ENCODE measurements at regions not wholly inside any gene's neighbourhood (a gene's known extent, or its start where the extent isn't known, plus 50 kb on each side); places are given as distances from the start of the nearest gene placed in this dataset.

GRCh38 chr5:145162626-145163025, 672.5 kb downstream of the PRELID2 start (continued):
- no peak for TF ChIP-seq ZNF462 (CRISPR knock-in tag; IDR thresholded peaks at IDR 0.05)
- no peak for TF ChIP-seq POLR2AphosphoS5 (IDR thresholded peaks at IDR 0.05; ENCODE audit: low read depth)
- no peak for TF ChIP-seq ZNF331 (CRISPR knock-in tag; IDR thresholded peaks at IDR 0.05; ENCODE audit: low read depth)
- no peak for TF ChIP-seq EZH2phosphoT487 (IDR thresholded peaks at IDR 0.05; ENCODE audit: unreplicated experiment)
- TF ChIP-seq ZNF114 (CRISPR knock-in tag; IDR thresholded peaks at IDR 0.05): no peak
- no peak for TF ChIP-seq STAT1 (IDR thresholded peaks at IDR 0.05; ENCODE audit: unreplicated experiment)

- H3K4me1 ChIP-seq (ENCODE audit: insufficient read depth): peaks cover 27% of the 10 kb centered on the region
- H3K36me3 Mint-ChIP-seq (ENCODE audit: low read depth): no peaks in the 10 kb centered on the region
- H3K4me3 ChIP-seq: no peak overlapping the region
- no peak overlapping the region for H3K27ac ChIP-seq (ENCODE audit: low read depth)
- H3K4me2 ChIP-seq: no peak overlapping the region
- H3K79me2 ChIP-seq (replicated peaks; ENCODE audit: insufficient read depth): no peaks in the 10 kb centered on the region
- ATAC-seq: no peak
- no peaks in the 10 kb centered on the region for H3K36me3 ChIP-seq (ENCODE audit: insufficient read depth)
- H4K20me1 ChIP-seq (replicated peaks; ENCODE audit: insufficient read depth): no peaks in the 10 kb centered on the region
- H3K9me3 Mint-ChIP-seq: no peaks in the 10 kb centered on the region
- H3K27me3 ChIP-seq (ENCODE audit: insufficient read depth): no peaks in the 10 kb centered on the region
- DNase-seq (ENCODE audit: low spot score): no peak
- peaks cover 9% of the 10 kb centered on the region for H3K9me2 ChIP-seq (ENCODE audit: insufficient read depth)
- peaks cover 9% of the 10 kb centered on the region for H3K27me3 Mint-ChIP-seq (ENCODE audit: insufficient read depth, low read depth, poor library complexity)
- H2AFZ ChIP-seq: no peak overlapping the region
- H3F3A ChIP-seq (replicated peaks; ENCODE audit: low read depth): no peaks in the 10 kb centered on the region
- H3K4me3 Mint-ChIP-seq: no peak overlapping the region
- H3K27ac Mint-ChIP-seq: no peak overlapping the region
- H3K4me1 Mint-ChIP-seq: peaks cover 28% of the 10 kb centered on the region
- TF ChIP-seq ZNF114 (CRISPR knock-in tag; IDR thresholded peaks at IDR 0.05) (no peak), EZH2phosphoT487 (IDR thresholded peaks at IDR 0.05; ENCODE audit: unreplicated experiment) (no peak), CTCF (conservative IDR thresholded peaks at IDR 0.05; ENCODE audit: low read depth in 2 of 2) (no peak), ZNF462 (CRISPR knock-in tag; IDR thresholded peaks at IDR 0.05) (no peak), EZH2 (IDR thresholded peaks at IDR 0.05; ENCODE audit: low read depth, unreplicated experiment) (no peak)
Observed at GRCh38 chr5:145161391-145161790, 673.8 kb downstream of the PRELID2 start.

Data from GM23338 (cell line).